ENCODE measurements at regions not wholly inside any gene's neighbourhood (a gene's known extent, or its start where the extent isn't known, plus 50 kb on each side); places are given as distances from the start of the nearest gene placed in this dataset.

- TF ChIP-seq CTCF (IDR thresholded peaks at IDR 0.05): no peak
- TF ChIP-seq POLR2A (IDR thresholded peaks at IDR 0.05): no peak
- no peak for TF ChIP-seq EP300 (IDR thresholded peaks at IDR 0.05)
These were observed 220.1 kb downstream of the HACE1 start for GRCh38 chr6:104639668-104640067.
